ENCODE measurements at regions not wholly inside any gene's neighbourhood (a gene's known extent, or its start where the extent isn't known, plus 50 kb on each side); places are given as distances from the start of the nearest gene placed in this dataset.

DNA sequence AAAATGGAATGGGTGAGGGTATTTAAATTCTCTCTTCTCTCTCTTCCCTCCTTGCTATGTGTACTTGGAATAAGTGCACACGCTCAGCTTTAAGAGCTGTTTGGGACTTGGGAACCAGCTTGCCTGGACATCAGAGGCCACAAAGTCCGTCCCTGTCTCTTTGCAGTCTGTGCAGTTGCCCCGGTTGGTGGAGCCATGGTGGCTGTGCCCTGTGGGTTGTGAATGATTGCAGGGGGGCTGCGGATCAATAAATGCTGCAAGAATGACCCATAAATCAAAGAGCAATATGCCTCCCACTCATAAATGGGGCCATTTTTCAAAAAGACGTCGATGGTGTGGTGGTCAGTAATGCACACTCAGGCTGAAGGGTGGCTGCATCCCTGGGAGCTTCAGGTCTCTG, 135.1 kb upstream of the CST7 start:
- H3K27me3 ChIP-seq (ENCODE audit: control insufficient read depth in 2 of 2, insufficient read depth in 2 of 2, low read length in 2 of 2) = no peaks in the 10 kb centered on the region; a peak in 1 of 5 replicates
- no peaks in the 10 kb centered on the region; a peak in 1 of 5 replicates for H3K4me1 ChIP-seq (replicated peaks in 1 of 2; ENCODE audit: control insufficient read depth in 2 of 2, insufficient read depth in 2 of 2, low read length in 2 of 2)
- H3K27ac ChIP-seq (ENCODE audit: extremely low read depth, low read depth, low read length) = no peak overlapping the region
- FAIRE-seq (no peak), DNase-seq (ENCODE audit: extremely low read depth in 1 of 4, low spot score in 3 of 4) (no peak), ATAC-seq (no peak)
- TF ChIP-seq MAX (CRISPR knock-in tag; IDR thresholded peaks at IDR 0.05) (no peak), RBM25 (IDR thresholded peaks at IDR 0.05; ENCODE audit: low read depth, low read length, severe bottlenecking) (no peak), TEAD2 (tag; IDR thresholded peaks at IDR 0.05) (no peak), HDAC1 (IDR thresholded peaks at IDR 0.05) (no peak), ZNF507 (tag; conservative IDR thresholded peaks at IDR 0.05) (no peak), NR1H2 (CRISPR knock-in tag; IDR thresholded peaks at IDR 0.05) (no peak), IRF2 (CRISPR knock-in tag; IDR thresholded peaks at IDR 0.05) (no peak), IRF9 (tag; IDR thresholded peaks at IDR 0.05) (no peak), ARHGAP35 (IDR thresholded peaks at IDR 0.05; ENCODE audit: partially characterized antibody) (no peak), ZNF696 (CRISPR knock-in tag; conservative IDR thresholded peaks at IDR 0.05) (no peak), GATAD2B (IDR thresholded peaks at IDR 0.05; ENCODE audit: borderline replicate concordance) (no peak), TBP (optimal IDR thresholded peaks at IDR 0.05; ENCODE audit: low read depth, low read length) (no peak)
- TF ChIP-seq, protein P1, sequence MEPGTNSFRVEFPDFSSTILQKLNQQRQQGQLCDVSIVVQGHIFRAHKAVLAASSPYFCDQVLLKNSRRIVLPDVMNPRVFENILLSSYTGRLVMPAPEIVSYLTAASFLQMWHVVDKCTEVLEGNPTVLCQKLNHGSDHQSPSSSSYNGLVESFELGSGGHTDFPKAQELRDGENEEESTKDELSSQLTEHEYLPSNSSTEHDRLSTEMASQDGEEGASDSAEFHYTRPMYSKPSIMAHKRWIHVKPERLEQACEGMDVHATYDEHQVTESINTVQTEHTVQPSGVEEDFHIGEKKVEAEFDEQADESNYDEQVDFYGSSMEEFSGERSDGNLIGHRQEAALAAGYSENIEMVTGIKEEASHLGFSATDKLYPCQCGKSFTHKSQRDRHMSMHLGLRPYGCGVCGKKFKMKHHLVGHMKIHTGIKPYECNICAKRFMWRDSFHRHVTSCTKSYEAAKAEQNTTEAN (CRISPR knock-in tag; IDR thresholded peaks at IDR 0.05) = no peak
- TF ChIP-seq, protein P2, sequence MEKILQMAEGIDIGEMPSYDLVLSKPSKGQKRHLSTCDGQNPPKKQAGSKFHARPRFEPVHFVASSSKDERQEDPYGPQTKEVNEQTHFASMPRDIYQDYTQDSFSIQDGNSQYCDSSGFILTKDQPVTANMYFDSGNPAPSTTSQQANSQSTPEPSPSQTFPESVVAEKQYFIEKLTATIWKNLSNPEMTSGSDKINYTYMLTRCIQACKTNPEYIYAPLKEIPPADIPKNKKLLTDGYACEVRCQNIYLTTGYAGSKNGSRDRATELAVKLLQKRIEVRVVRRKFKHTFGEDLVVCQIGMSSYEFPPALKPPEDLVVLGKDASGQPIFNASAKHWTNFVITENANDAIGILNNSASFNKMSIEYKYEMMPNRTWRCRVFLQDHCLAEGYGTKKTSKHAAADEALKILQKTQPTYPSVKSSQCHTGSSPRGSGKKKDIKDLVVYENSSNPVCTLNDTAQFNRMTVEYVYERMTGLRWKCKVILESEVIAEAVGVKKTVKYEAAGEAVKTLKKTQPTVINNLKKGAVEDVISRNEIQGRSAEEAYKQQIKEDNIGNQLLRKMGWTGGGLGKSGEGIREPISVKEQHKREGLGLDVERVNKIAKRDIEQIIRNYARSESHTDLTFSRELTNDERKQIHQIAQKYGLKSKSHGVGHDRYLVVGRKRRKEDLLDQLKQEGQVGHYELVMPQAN (IDR thresholded peaks at IDR 0.05; ENCODE audit: borderline replicate concordance) = no peak
- TF ChIP-seq, protein P3, sequence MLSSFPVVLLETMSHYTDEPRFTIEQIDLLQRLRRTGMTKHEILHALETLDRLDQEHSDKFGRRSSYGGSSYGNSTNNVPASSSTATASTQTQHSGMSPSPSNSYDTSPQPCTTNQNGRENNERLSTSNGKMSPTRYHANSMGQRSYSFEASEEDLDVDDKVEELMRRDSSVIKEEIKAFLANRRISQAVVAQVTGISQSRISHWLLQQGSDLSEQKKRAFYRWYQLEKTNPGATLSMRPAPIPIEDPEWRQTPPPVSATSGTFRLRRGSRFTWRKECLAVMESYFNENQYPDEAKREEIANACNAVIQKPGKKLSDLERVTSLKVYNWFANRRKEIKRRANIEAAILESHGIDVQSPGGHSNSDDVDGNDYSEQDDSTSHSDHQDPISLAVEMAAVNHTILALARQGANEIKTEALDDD (IDR thresholded peaks at IDR 0.05) = no peak
- no peaks in the 10 kb centered on the region for H3K9me3 ChIP-seq (replicated peaks; ENCODE audit: control insufficient read depth, insufficient read depth, low read depth, low read length)
- 0% methylated on average over 5 of the region's 6 CpGs for WGBS (ENCODE audit: insufficient coverage, low coverage, missing lambda C conversion rate)
- no peaks in the 10 kb centered on the region for H3K36me3 ChIP-seq (ENCODE audit: control insufficient read depth, insufficient read depth, low read length)
- POLR2A ChIA-PET = no interaction called here
- no peaks in the 10 kb centered on the region for H4K20me1 ChIP-seq (replicated peaks; ENCODE audit: control insufficient read depth, insufficient read depth, low read length)
- CTCF ChIA-PET (ENCODE audit: low intra/inter-chr PET ratio) = no interaction called here
- no TSS peak for BruUV-seq (replicated peaks)
- intact Hi-C loops (cut with micrococcal nuclease) (no loop called here), in situ Hi-C loops (cut with MboI) (no loop called here)
- no peak overlapping the region for H3K9ac ChIP-seq (ENCODE audit: insufficient read depth in 1 of 2, low read depth in 2 of 2, low read length in 2 of 2)
- H2AFZ ChIP-seq (ENCODE audit: low read depth, low read length) = no peak overlapping the region
- H3K4me3 ChIP-seq = no peak overlapping the region
- no peaks in the 10 kb centered on the region for H3K9me1 ChIP-seq (ENCODE audit: control insufficient read depth, insufficient read depth, low read length)
- no peak overlapping the region for H3K4me2 ChIP-seq (ENCODE audit: insufficient read depth, low read length)
- H3K79me2 ChIP-seq (ENCODE audit: control insufficient read depth, insufficient read depth, low read length) = no peaks in the 10 kb centered on the region
